Endothelial cell of umbilical vein (primary cell): ENCODE measurements at regions not wholly inside any gene's neighbourhood (a gene's known extent, or its start where the extent isn't known, plus 50 kb on each side); places are given as distances from the start of the nearest gene placed in this dataset.

ENCODE experiments used
- BruUV-seq: library from RNA; stranded (reverse); fragments of 400-500 nt; replicated peaks from 2 replicates; lab custom pipeline; 2021; lab: Mats Ljungman, UMichigan
- CTCF ChIA-PET: fragments of 300-600, 350-600 bp; sonication (Branson Sonifier 250); formaldehyde crosslinking; loops from one replicate; lab custom pipeline; 2021; ENCODE audit warnings: antibody characterized with exemption, inconsistent platforms; lab: Charles Lee
- POLR2A ChIA-PET: fragments of 300-600, 350-600 bp; sonication (Branson Sonifier 250); formaldehyde crosslinking; loops from one replicate; lab custom pipeline; 2021; ENCODE audit warnings: antibody characterized with exemption, inconsistent platforms; lab: Charles Lee
- DNase-seq: peaks from one replicate; pipeline ENCODE4 v3.0.0-alpha.2; 2011; ENCODE audit warnings: low read depth, low spot score
- FAIRE-seq: peaks from 2 replicates; lab custom pipeline; 2011; peaks lifted over from hg19 to GRCh38; lab: Jason Lieb, UNC
- H2AFZ ChIP-seq: 2 replicates; pipeline ENCODE4 v1.6.0; 2012; ENCODE audit warnings: low read depth, low read length, control low read depth, inconsistent platforms
- H3K27ac ChIP-seq: 2 replicates; pipeline ENCODE4 v1.5.1; 2011; ENCODE audit warnings: low read depth, mild to moderate bottlenecking, control low read depth, low read length, moderate library complexity; ENCODE audit not compliant: insufficient read depth
- H3K27me3 ChIP-seq, 2 experiments: 2 replicates each; pipeline versions ENCODE4 v1.6.0 to v1.6.1; 2011; ENCODE audit warnings: low read length in 2 of 2, mixed read lengths in 1 of 2; ENCODE audit not compliant: control insufficient read depth in 2 of 2, insufficient read depth in 2 of 2
- H3K36me3 ChIP-seq, 2 experiments: 2 replicates in 1 of 2; 3 replicates in 1 of 2; pipeline ENCODE4 v1.5.1; 2011; ENCODE audit warnings: low read length in 2 of 2, mild to moderate bottlenecking in 1 of 2, moderate library complexity in 1 of 2; ENCODE audit not compliant: control insufficient read depth in 2 of 2, insufficient read depth in 2 of 2; ENCODE audit errors: extremely low read depth in 1 of 2
- H3K4me1 ChIP-seq: 3 replicates; pipeline ENCODE4 v1.5.1; 2011; ENCODE audit warnings: mild to moderate bottlenecking, low read length; ENCODE audit not compliant: control insufficient read depth, insufficient read depth; ENCODE audit errors: extremely low read depth
- H3K4me2 ChIP-seq: 2 replicates; pipeline ENCODE4 v1.6.1; 2011; ENCODE audit warnings: low read length, control low read depth, mixed read lengths; ENCODE audit not compliant: insufficient read depth
- H3K4me3 ChIP-seq, 3 experiments: fragments of 200-600 bp in 1 of 3; sonication (generic), shearing (Covaris generic) in 1 of 3; replicated peaks in 1 of 3; 2 replicates each; pipeline ENCODE4 v1.5.1; 2011 to 2016; ENCODE audit warnings: control low read depth in 3 of 3, low read length in 3 of 3, mild to moderate bottlenecking in 2 of 3, inconsistent platforms in 1 of 3, low read depth in 1 of 3, moderate library complexity in 1 of 3; ENCODE audit not compliant: insufficient read depth in 1 of 3
- H3K79me2 ChIP-seq: 2 replicates; pipeline ENCODE4 v1.6.0; 2012; ENCODE audit warnings: low read length, inconsistent platforms; ENCODE audit not compliant: control insufficient read depth, insufficient read depth
- H3K9ac ChIP-seq: replicated peaks from 2 replicates; pipeline ENCODE3; 2011; ENCODE audit warnings: low read length, control low read depth; ENCODE audit not compliant: insufficient read depth; ENCODE audit errors: extremely low read depth
- H3K9me1 ChIP-seq: replicated peaks from 3 replicates; pipeline ENCODE4 v1.6.0; 2011; ENCODE audit warnings: mild to moderate bottlenecking, low read length; ENCODE audit not compliant: control insufficient read depth, insufficient read depth; ENCODE audit errors: extremely low read depth
- H3K9me3 ChIP-seq: replicated peaks from 2 replicates; pipeline ENCODE4 v1.5.1; 2012; ENCODE audit warnings: low read length, inconsistent platforms; ENCODE audit not compliant: control insufficient read depth, insufficient read depth
- H4K20me1 ChIP-seq: replicated peaks from 2 replicates; pipeline ENCODE3; 2011; ENCODE audit warnings: mild to moderate bottlenecking, low read length; ENCODE audit not compliant: control insufficient read depth, insufficient read depth; ENCODE audit errors: extremely low read depth
- CTCF ChIP-seq, 2 donors: IDR thresholded peaks; 1 replicate in 1 of 2; 2 replicates in 1 of 2; pipeline ENCODE4 v1.5.1; 2011; ENCODE audit warnings: low read length in 2 of 2, mild to moderate bottlenecking in 2 of 2, moderate library complexity in 2 of 2, control low read depth in 1 of 2, inconsistent platforms in 1 of 2, low read depth in 1 of 2; ENCODE audit not compliant: insufficient read depth in 1 of 2; ENCODE audit errors: extremely low read depth in 1 of 2
- EZH2 ChIP-seq: IDR thresholded peaks from 2 replicates; pipeline ENCODE4 v1.6.1; 2012; ENCODE audit warnings: borderline replicate concordance, low read depth, mild to moderate bottlenecking, moderate library complexity, low read length, inconsistent platforms; ENCODE audit not compliant: severe bottlenecking
- FOS ChIP-seq: IDR thresholded peaks from 2 replicates; pipeline ENCODE4 v1.6.1; 2011; ENCODE audit warnings: mild to moderate bottlenecking, low read length, moderate library complexity, borderline replicate concordance; ENCODE audit not compliant: insufficient read depth
- GATA2 ChIP-seq: IDR thresholded peaks from 2 replicates; pipeline ENCODE4 v1.7.0; 2011; ENCODE audit warnings: low read depth, mild to moderate bottlenecking, moderate library complexity, mixed read lengths, low read length; ENCODE audit not compliant: insufficient read length, insufficient read depth
- JUN ChIP-seq: IDR thresholded peaks from 2 replicates; pipeline ENCODE4 v1.6.1; 2011; ENCODE audit warnings: borderline replicate concordance, low read depth; ENCODE audit not compliant: insufficient read length, insufficient read depth
- MAX ChIP-seq: IDR thresholded peaks from 2 replicates; pipeline ENCODE4 v1.6.1; 2011; ENCODE audit not compliant: insufficient read depth, insufficient read length
- MYC ChIP-seq: IDR thresholded peaks from one replicate; pipeline ENCODE4 v1.6.1; 2011; ENCODE audit warnings: mild to moderate bottlenecking, low read depth, low read length
- POLR2A ChIP-seq: IDR thresholded peaks from 2 replicates; pipeline ENCODE4 v1.6.1; 2012; ENCODE audit warnings: low read depth, mild to moderate bottlenecking, control low read depth, low read length
- POLR2AphosphoS5 ChIP-seq: IDR thresholded peaks from 2 replicates; pipeline ENCODE4 v1.6.1; 2012; ENCODE audit warnings: low read depth, mild to moderate bottlenecking, control low read depth, low read length, moderate library complexity; ENCODE audit not compliant: insufficient read depth
- dilution Hi-C: fragments of 300-500 bp; cut with MboI; formaldehyde crosslinking; loops from one replicate; pipeline ENCODE4 v1.15.0; 2019; ENCODE audit warnings: low sequenced_read_pairs; ENCODE audit not compliant: extremely low pct_ligation_motif_present
- intact Hi-C: fragments of 100-400 bp; cut with micrococcal nuclease; formaldehyde crosslinking; loops from one replicate; pipeline ENCODE4 v1.10.0; 2022

- no peak overlapping the region for H3K27ac ChIP-seq
- no peak overlapping the region for H3K9ac ChIP-seq
- H3K36me3 ChIP-seq: no peaks in the 10 kb centered on the region
- no peaks in the 10 kb centered on the region for H4K20me1 ChIP-seq
- no peak overlapping the region for H3K4me3 ChIP-seq
- no peak overlapping the region for H3K4me2 ChIP-seq
- H3K79me2 ChIP-seq: no peaks in the 10 kb centered on the region
- intact Hi-C loops (no loop called here), dilution Hi-C loops (no loop called here)
- ChIA-PET POLR2A (no interaction called here), CTCF (interaction anchor here (0.6 to 1.6 kb wide), 3 partner anchors 8 to 351 kb away, joined by 3 read pairs; no protein-coding TSS in a partner anchor)
- no peaks in the 10 kb centered on the region for H3K4me1 ChIP-seq
- DNase-seq (no peak), FAIRE-seq (no peak)
- no peaks in the 10 kb centered on the region for H3K9me3 ChIP-seq
- no TSS peak for BruUV-seq
- no peaks in the 10 kb centered on the region for H3K27me3 ChIP-seq
- TF ChIP-seq JUN: no peak
- TF ChIP-seq POLR2AphosphoS5: no peak
- TF ChIP-seq CTCF (IDR thresholded peaks at IDR 0.05; ENCODE audit: extremely low read depth in 1 of 2, insufficient read depth in 1 of 2, low read depth in 1 of 2, low read length in 2 of 2): no peak
- no peak for TF ChIP-seq MYC
- TF ChIP-seq EZH2: no peak
- TF ChIP-seq FOS: no peak
- no peak for TF ChIP-seq POLR2A
- TF ChIP-seq GATA2: no peak
- TF ChIP-seq MAX: no peak
- H3K9me1 ChIP-seq: no peaks in the 10 kb centered on the region
- no peak overlapping the region for H2AFZ ChIP-seq
These were observed 150.1 kb downstream of the NAA11 start for GRCh38 chr4:79175716-79176115.
